ENCODE measurements at regions not wholly inside any gene's neighbourhood (a gene's known extent, or its start where the extent isn't known, plus 50 kb on each side); places are given as distances from the start of the nearest gene placed in this dataset.

GRCh38 chr10:118237930-118238329 is 104.2 kb downstream of the FAM204A start:
- TF ChIP-seq CTCF (IDR thresholded peaks at IDR 0.05) (no peak), POLR2A (IDR thresholded peaks at IDR 0.05) (no peak)
